Liver (tissue), 3 donors: ENCODE measurements at regions not wholly inside any gene's neighbourhood (a gene's known extent, or its start where the extent isn't known, plus 50 kb on each side); places are given as distances from the start of the nearest gene placed in this dataset.

Experiments used
- CTCF ChIP-seq: fragments of 150-350 bp; IDR thresholded peaks from 2 replicates; pipeline ENCODE4 v1.5.1; 2017; ENCODE audit warnings: improper control_type of control experiment, low read depth, low read length; ENCODE audit not compliant: missing input control
- FOXA2 ChIP-seq: IDR thresholded peaks from 2 replicates; pipeline ENCODE4 v1.6.1; 2016; ENCODE audit warnings: antibody characterized with exemption
- JUND ChIP-seq, 2 donors: IDR thresholded peaks; 2 replicates each; pipeline ENCODE4 v1.6.1; 2016; ENCODE audit warnings: antibody characterized with exemption in 2 of 2
- MAX ChIP-seq: IDR thresholded peaks from 2 replicates; pipeline ENCODE4 v1.6.1; 2016; ENCODE audit warnings: antibody characterized with exemption
- donor health status: healthy.
- donor health status: healthy.

- no peak for TF ChIP-seq CTCF
- no peak for TF ChIP-seq MAX
- TF ChIP-seq FOXA2, result no peak
- TF ChIP-seq JUND (IDR thresholded peaks at IDR 0.05), result no peak
These were observed 256.5 kb upstream of the NR4A3 start for GRCh38 chr9:99565203-99565602.
